H9 (cell line): ENCODE measurements at regions not wholly inside any gene's neighbourhood (a gene's known extent, or its start where the extent isn't known, plus 50 kb on each side); places are given as distances from the start of the nearest gene placed in this dataset.

Experiments
- DNase-seq: peaks from one replicate; pipeline ENCODE4 v3.0.0-alpha.2; 2017
- H2AFZ ChIP-seq: one replicate; pipeline ENCODE4 v1.6.1; 2013; ENCODE audit warnings: mild to moderate bottlenecking, low read length, control low read depth, moderate library complexity
- H2AK5ac ChIP-seq: 2 replicates; pipeline ENCODE4 v1.6.1; 2013; ENCODE audit warnings: low read length, control low read depth, mixed read lengths; ENCODE audit not compliant: insufficient read length
- H2BK120ac ChIP-seq: one replicate; pipeline ENCODE4 v1.6.1; 2013; ENCODE audit warnings: low read depth, mild to moderate bottlenecking, low read length, control low read depth, inconsistent platforms; ENCODE audit not compliant: poor library complexity, severe bottlenecking
- H2BK12ac ChIP-seq: 2 replicates; pipeline ENCODE4 v1.6.1; 2013; ENCODE audit warnings: low read length, control low read depth, mixed read lengths, low read depth; ENCODE audit not compliant: insufficient read length
- H2BK15ac ChIP-seq: 2 replicates; pipeline ENCODE4 v1.6.1; 2013; ENCODE audit warnings: low read depth, low read length, control low read depth
- H2BK20ac ChIP-seq: one replicate; pipeline ENCODE4 v1.6.1; 2013; ENCODE audit warnings: low read depth, mild to moderate bottlenecking, low read length, control low read depth, inconsistent platforms; ENCODE audit not compliant: poor library complexity, severe bottlenecking
- H2BK5ac ChIP-seq: 2 replicates; pipeline ENCODE4 v1.6.1; 2013; ENCODE audit warnings: low read length, control low read depth, mixed read lengths; ENCODE audit not compliant: insufficient read length
- H3K14ac ChIP-seq: 2 replicates; pipeline ENCODE4 v1.6.1; 2013; ENCODE audit warnings: low read length, control low read depth; ENCODE audit not compliant: insufficient read depth
- H3K18ac ChIP-seq: 2 replicates; pipeline ENCODE4 v1.6.1; 2013; ENCODE audit warnings: low read depth, mild to moderate bottlenecking, mixed read lengths, low read length, control low read depth; ENCODE audit not compliant: insufficient read length
- H3K23ac ChIP-seq: 2 replicates; pipeline ENCODE4 v1.6.1; 2013; ENCODE audit warnings: low read length, control low read depth, mixed read lengths, low read depth; ENCODE audit not compliant: insufficient read length
- H3K23me2 ChIP-seq: 2 replicates; pipeline ENCODE4 v1.6.1; 2013; ENCODE audit warnings: low read depth, mild to moderate bottlenecking, mixed read lengths, low read length, control low read depth; ENCODE audit not compliant: insufficient read length, poor library complexity, severe bottlenecking
- H3K27ac ChIP-seq: 2 replicates; pipeline ENCODE4 v1.5.1; 2013; ENCODE audit warnings: low read length, control low read depth, mixed read lengths, low read depth; ENCODE audit not compliant: insufficient read length
- H3K27me3 ChIP-seq: 2 replicates; pipeline ENCODE4 v1.6.1; 2013; ENCODE audit warnings: low read length, control low read depth, inconsistent platforms; ENCODE audit not compliant: insufficient read depth
- H3K4ac ChIP-seq: 2 replicates; pipeline ENCODE4 v1.6.1; 2013; ENCODE audit warnings: low read depth, mild to moderate bottlenecking, control low read depth, inconsistent platforms, low read length, moderate library complexity
- H3K4me1 ChIP-seq: 2 replicates; pipeline ENCODE4 v1.6.1; 2013; ENCODE audit warnings: low read length, control low read depth, inconsistent platforms; ENCODE audit not compliant: insufficient read depth
- H3K4me2 ChIP-seq: 2 replicates; pipeline ENCODE4 v1.6.1; 2013; ENCODE audit warnings: low read length, control low read depth, mixed read lengths; ENCODE audit not compliant: insufficient read length, insufficient read depth
- H3K56ac ChIP-seq: 2 replicates; pipeline ENCODE4 v1.6.1; 2013; ENCODE audit warnings: low read depth, mild to moderate bottlenecking, mixed read lengths, low read length, control low read depth; ENCODE audit not compliant: insufficient read length
- H3K79me1 ChIP-seq: 2 replicates; pipeline ENCODE4 v1.6.1; 2013; ENCODE audit warnings: low read depth, mild to moderate bottlenecking, moderate library complexity, low read length, control low read depth, inconsistent platforms; ENCODE audit not compliant: insufficient read depth, poor library complexity, severe bottlenecking
- H3K79me2 ChIP-seq: 2 replicates; pipeline ENCODE4 v1.6.1; 2013; ENCODE audit warnings: low read length, control low read depth, inconsistent platforms; ENCODE audit not compliant: insufficient read depth
- H3K9ac ChIP-seq: 2 replicates; pipeline ENCODE4 v1.6.1; 2013; ENCODE audit warnings: low read length, control low read depth, mixed read lengths; ENCODE audit not compliant: insufficient read length; ENCODE audit errors: extremely low read depth
- H3K9me3 ChIP-seq: one replicate; pipeline ENCODE4 v1.6.1; 2013; ENCODE audit warnings: low read depth, low read length, inconsistent platforms; ENCODE audit not compliant: control insufficient read depth
- H3T11ph ChIP-seq: one replicate; pipeline ENCODE4 v1.6.1; 2013; ENCODE audit warnings: mild to moderate bottlenecking, low read length, control low read depth, inconsistent platforms
- H4K20me1 ChIP-seq: one replicate; pipeline ENCODE4 v1.6.1; 2013; ENCODE audit not compliant: control insufficient read depth, insufficient read length, insufficient read depth
- H4K5ac ChIP-seq: 2 replicates; pipeline ENCODE4 v1.6.1; 2013; ENCODE audit warnings: low read depth, mild to moderate bottlenecking, mixed read lengths, low read length, control low read depth; ENCODE audit not compliant: insufficient read length
- H4K8ac ChIP-seq: replicated peaks from 2 replicates; pipeline ENCODE4 v1.6.1; 2013; ENCODE audit warnings: low read length, control low read depth, mixed read lengths, low read depth; ENCODE audit not compliant: insufficient read length
- H4K91ac ChIP-seq: 2 replicates; pipeline ENCODE4 v1.6.1; 2013; ENCODE audit warnings: low read depth, mild to moderate bottlenecking, moderate library complexity, mixed read lengths, low read length, control low read depth; ENCODE audit not compliant: insufficient read length
- H3K27ac Mint-ChIP-seq, 3 experiments: 2 replicates in 2 of 3; 3 replicates in 1 of 3; pipeline ENCODE4 v1.8.0; 2020 to 2021; ENCODE audit warnings: mixed read lengths in 3 of 3, mild to moderate bottlenecking in 1 of 3, moderate library complexity in 1 of 3
- H3K27me3 Mint-ChIP-seq: 2 replicates; pipeline ENCODE4 v1.8.0; 2021; ENCODE audit warnings: low read depth, mild to moderate bottlenecking, moderate library complexity, mixed read lengths
- H3K36me3 Mint-ChIP-seq, 3 experiments: 2 replicates in 2 of 3; 3 replicates in 1 of 3; pipeline ENCODE4 v1.8.0; 2020 to 2021; ENCODE audit warnings: low read depth in 3 of 3, mixed read lengths in 3 of 3; ENCODE audit not compliant: insufficient read depth in 1 of 3
- H3K4me1 Mint-ChIP-seq, 2 experiments: 2 replicates each; pipeline ENCODE4 v1.8.0; 2020; ENCODE audit warnings: mixed read lengths in 2 of 2
- H3K4me3 Mint-ChIP-seq, 2 experiments: 2 replicates in 1 of 2; 3 replicates in 1 of 2; pipeline ENCODE4 v1.8.0; 2020 to 2021; ENCODE audit warnings: mild to moderate bottlenecking in 2 of 2, mixed read lengths in 2 of 2, moderate library complexity in 1 of 2
- H3K9me3 Mint-ChIP-seq, 2 experiments: 2 replicates in 1 of 2; 3 replicates in 1 of 2; pipeline ENCODE4 v1.8.0; 2020; ENCODE audit warnings: mild to moderate bottlenecking in 2 of 2, mixed read lengths in 2 of 2, moderate library complexity in 1 of 2
- WGBS: extraction: QIAGEN DNeasy Blood & Tissue Kit; methylation state at CpG from one replicate; pipeline ENCODE4 v1.1.7; 2013; ENCODE audit warnings: missing lambda C conversion rate, low lambda C conversion rate, mixed read lengths; ENCODE audit not compliant: insufficient read length; ENCODE audit errors: extremely low coverage; 5-methylcytosine and 5-hydroxymethylcytosine counted together
- TF ChIP-seq, protein P1 (sequence below): fragments of 200-600 bp; sonication (generic); conservative IDR thresholded peaks from 3 replicates; pipeline ENCODE4 v1.8.0; 2021; ENCODE audit warnings: antibody characterized with exemption, mild to moderate bottlenecking

- Histone ChIP-seq H2AK5ac (no peak overlapping the region), H3K79me2 (no peaks in the 10 kb centered on the region), H3K79me1 (no peaks in the 10 kb centered on the region), H2BK15ac (no peak overlapping the region), H4K20me1 (no peaks in the 10 kb centered on the region), H3T11ph (no peak overlapping the region), H2BK120ac (no peak overlapping the region), H4K8ac (no peak overlapping the region), H3K27ac (no peak overlapping the region), H3K4me2 (no peak overlapping the region), H4K91ac (no peak overlapping the region), H2BK5ac (no peak overlapping the region), H3K27me3 (no peaks in the 10 kb centered on the region), H3K9me3 (no peaks in the 10 kb centered on the region), H2BK12ac (no peak overlapping the region), H3K23me2 (no peaks in the 10 kb centered on the region), H3K18ac (no peak overlapping the region), H4K5ac (no peak overlapping the region), H3K4me1 (no peaks in the 10 kb centered on the region), H3K23ac (no peak overlapping the region), H3K4ac (no peak overlapping the region), H2BK20ac (no peak overlapping the region), H3K9ac (no peak overlapping the region), H3K56ac (no peak overlapping the region), H2AFZ (no peak overlapping the region), H3K14ac (no peak overlapping the region)
- H3K4me3 Mint-ChIP-seq, result no peak overlapping the region
- H3K36me3 Mint-ChIP-seq, result no peaks in the 10 kb centered on the region
- TF ChIP-seq, protein P1, sequence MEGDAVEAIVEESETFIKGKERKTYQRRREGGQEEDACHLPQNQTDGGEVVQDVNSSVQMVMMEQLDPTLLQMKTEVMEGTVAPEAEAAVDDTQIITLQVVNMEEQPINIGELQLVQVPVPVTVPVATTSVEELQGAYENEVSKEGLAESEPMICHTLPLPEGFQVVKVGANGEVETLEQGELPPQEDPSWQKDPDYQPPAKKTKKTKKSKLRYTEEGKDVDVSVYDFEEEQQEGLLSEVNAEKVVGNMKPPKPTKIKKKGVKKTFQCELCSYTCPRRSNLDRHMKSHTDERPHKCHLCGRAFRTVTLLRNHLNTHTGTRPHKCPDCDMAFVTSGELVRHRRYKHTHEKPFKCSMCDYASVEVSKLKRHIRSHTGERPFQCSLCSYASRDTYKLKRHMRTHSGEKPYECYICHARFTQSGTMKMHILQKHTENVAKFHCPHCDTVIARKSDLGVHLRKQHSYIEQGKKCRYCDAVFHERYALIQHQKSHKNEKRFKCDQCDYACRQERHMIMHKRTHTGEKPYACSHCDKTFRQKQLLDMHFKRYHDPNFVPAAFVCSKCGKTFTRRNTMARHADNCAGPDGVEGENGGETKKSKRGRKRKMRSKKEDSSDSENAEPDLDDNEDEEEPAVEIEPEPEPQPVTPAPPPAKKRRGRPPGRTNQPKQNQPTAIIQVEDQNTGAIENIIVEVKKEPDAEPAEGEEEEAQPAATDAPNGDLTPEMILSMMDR, result no peak
- no CpG with 5 or more reads among the region's 2 CpGs for WGBS
- H3K27me3 Mint-ChIP-seq, result peaks cover 26% of the 10 kb centered on the region
- H3K27ac Mint-ChIP-seq, result no peak overlapping the region
- DNase-seq, result no peak
- H3K4me1 Mint-ChIP-seq, result peaks cover 0 to 7% of the 10 kb centered on the region in 2 experiments; a peak in 1 of 4 replicates
- no peaks in the 10 kb centered on the region for H3K9me3 Mint-ChIP-seq
Measured at GRCh38 chr10:90986870-90987269, 66.0 kb upstream of the ANKRD1 start.
